Right atrium auricular region (tissue), 2 donors: ENCODE measurements at regions not wholly inside any gene's neighbourhood (a gene's known extent, or its start where the extent isn't known, plus 50 kb on each side); places are given as distances from the start of the nearest gene placed in this dataset.

ENCODE experiments used
- DNase-seq: peaks from one replicate; pipeline ENCODE4 v3.0.0-alpha.2; 2019; ENCODE audit warnings: low spot score
- H3K27ac ChIP-seq, 2 donors: fragments of 200-600 bp; sonication (generic); 1 replicate in 1 of 2; 2 replicates in 1 of 2; pipeline ENCODE4 v1.5.1; 2016 to 2019
- H3K27me3 ChIP-seq, 2 donors: fragments of 200-600 bp; sonication (generic); one replicate each; pipeline versions ENCODE4 v1.5.1 to v1.6.0; 2017 to 2019
- H3K36me3 ChIP-seq: fragments of 200-600 bp; sonication (generic); one replicate; pipeline ENCODE4 v1.5.1; 2016
- H3K4me1 ChIP-seq, 2 donors: fragments of 200-600 bp; sonication (generic); one replicate each; pipeline versions ENCODE4 v1.5.1 to v1.6.0; 2017 to 2019
- H3K4me3 ChIP-seq, 2 donors: fragments of 200-600 bp; sonication (generic); 1 replicate in 1 of 2; 2 replicates in 1 of 2; pipeline ENCODE4 v1.5.1; 2017 to 2019; ENCODE audit warnings: mild to moderate bottlenecking in 1 of 2, moderate library complexity in 1 of 2
- H3K9me3 ChIP-seq, 2 donors: fragments of 200-600 bp; sonication (generic); one replicate each; pipeline ENCODE4 v1.5.1; 2019
- CTCF ChIP-seq, 2 donors: fragments of 200-600 bp; sonication (generic); IDR thresholded peaks; one replicate each; pipeline ENCODE4 v1.5.1; 2019; ENCODE audit warnings: antibody characterized with exemption in 2 of 2

GRCh38 chr5:114060866-114061265 is 301.0 kb upstream of the KCNN2 start:
- DNase-seq: no peak

DNA sequence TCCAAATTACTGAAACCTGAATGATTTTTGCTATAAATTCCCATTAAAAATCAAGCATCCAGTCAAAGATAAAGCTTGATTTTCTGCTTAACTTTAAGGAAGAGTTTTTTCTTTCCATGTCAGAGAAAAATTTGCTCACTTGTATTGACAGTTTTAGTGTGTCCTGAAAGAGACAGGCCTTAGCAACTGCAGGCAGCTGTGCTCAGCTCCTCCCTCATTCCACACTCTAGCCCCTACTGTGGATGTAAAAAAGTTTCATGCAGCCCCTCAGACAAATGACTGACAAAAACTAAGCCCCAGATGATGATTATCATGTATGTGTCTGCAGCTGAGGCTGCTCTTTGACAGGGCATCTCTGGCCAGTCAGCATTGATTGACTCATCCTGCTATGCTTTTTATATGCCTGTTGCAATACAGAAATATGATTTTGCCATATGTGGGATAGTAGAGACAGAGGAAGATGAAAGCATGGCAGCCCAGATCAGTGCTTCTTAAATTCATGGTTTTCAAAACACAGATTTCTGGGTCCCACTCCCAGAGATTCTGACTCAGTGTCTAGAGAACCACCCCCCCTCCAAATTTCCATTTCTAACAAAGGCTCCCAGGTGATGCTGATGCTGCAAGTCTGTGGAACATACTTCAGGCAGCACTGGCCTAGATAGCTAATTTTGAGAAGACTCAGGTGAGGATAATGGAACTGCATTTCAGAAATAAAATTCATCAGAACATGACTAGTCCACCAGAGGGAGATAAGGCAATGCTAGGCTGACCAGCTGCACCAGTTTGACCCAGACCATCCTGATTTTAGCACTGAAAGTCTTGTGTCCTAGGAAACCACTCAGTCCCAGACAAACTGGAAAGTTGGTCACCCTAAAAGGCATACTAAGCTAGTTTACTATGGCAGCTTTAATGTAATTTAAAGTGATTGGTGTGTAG is 298.7 kb upstream of the KCNN2 start:
- Histone ChIP-seq H3K4me3 (no peak overlapping the region), H3K9me3 (no peaks in the 10 kb centered on the region), H3K27ac (no peak overlapping the region), H3K4me1 (no peaks in the 10 kb centered on the region), H3K27me3 (no peaks in the 10 kb centered on the region), H3K36me3 (no peaks in the 10 kb centered on the region)
- no peak for DNase-seq
- peak in 1 of 2 donors; percentile 20 for TF ChIP-seq CTCF (IDR thresholded peaks at IDR 0.05)

More at GRCh38 chr5:114060866-114061265, 301.0 kb upstream of the KCNN2 start:
- TF ChIP-seq CTCF (IDR thresholded peaks at IDR 0.05): no peak
- Histone ChIP-seq H3K4me3 (no peak overlapping the region), H3K36me3 (no peaks in the 10 kb centered on the region), H3K4me1 (peaks cover 0 to 8% of the 10 kb centered on the region in 2 donors), H3K9me3 (no peaks in the 10 kb centered on the region), H3K27ac (no peak overlapping the region), H3K27me3 (no peaks in the 10 kb centered on the region)

GRCh38 chr5:114065912-114066311 is 296.0 kb upstream of the KCNN2 start:
- Histone ChIP-seq H3K4me3 (no peak overlapping the region), H3K27me3 (no peaks in the 10 kb centered on the region), H3K9me3 (no peaks in the 10 kb centered on the region), H3K36me3 (no peaks in the 10 kb centered on the region), H3K27ac (no peak overlapping the region), H3K4me1 (no peaks in the 10 kb centered on the region)
- no peak for DNase-seq
- TF ChIP-seq CTCF (IDR thresholded peaks at IDR 0.05): no peak

DNA sequence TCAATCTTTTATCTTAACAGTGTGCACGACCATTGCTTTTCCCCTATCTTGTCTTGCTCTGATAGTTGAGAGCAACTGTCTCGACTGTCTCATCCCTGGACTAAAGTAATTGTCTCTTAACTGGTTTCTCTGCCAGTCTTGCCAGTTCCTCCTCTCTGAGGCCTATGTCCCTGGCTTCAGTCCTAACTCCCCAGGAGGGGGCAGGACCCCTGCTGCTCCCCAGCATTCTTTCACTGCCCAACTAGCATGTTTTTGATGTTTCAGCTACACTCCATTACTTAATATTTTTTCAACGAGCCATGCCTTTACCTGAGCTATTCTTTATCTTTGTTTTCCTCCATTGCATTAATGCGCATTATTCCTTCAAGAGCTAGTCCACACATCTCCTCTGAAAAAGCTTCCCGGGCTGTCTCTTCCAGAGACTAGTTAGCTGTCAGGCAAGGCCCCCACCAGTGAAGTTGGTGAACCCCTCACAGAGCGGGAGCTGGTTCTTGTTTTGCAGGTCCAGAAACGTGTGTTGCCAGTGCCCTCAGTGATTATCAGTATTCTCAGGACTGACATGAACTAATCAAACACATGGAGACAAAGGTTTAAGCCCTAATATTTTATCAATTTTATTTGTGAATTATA is 291.7 kb upstream of the KCNN2 start:
- DNase-seq: no peak
- no peaks in the 10 kb centered on the region for H3K4me1 ChIP-seq
- H3K9me3 ChIP-seq: no peaks in the 10 kb centered on the region
- no peak overlapping the region for H3K4me3 ChIP-seq
- no peak for TF ChIP-seq CTCF (IDR thresholded peaks at IDR 0.05)
- no peaks in the 10 kb centered on the region for H3K27me3 ChIP-seq
- H3K36me3 ChIP-seq: no peaks in the 10 kb centered on the region
- H3K27ac ChIP-seq: no peak overlapping the region

GRCh38 chr5:114089259-114089658 is 272.6 kb upstream of the KCNN2 start:
- TF ChIP-seq CTCF (IDR thresholded peaks at IDR 0.05): no peak
- Histone ChIP-seq H3K4me1 (peaks cover 0 to 6% of the 10 kb centered on the region in 2 donors), H3K9me3 (no peaks in the 10 kb centered on the region), H3K36me3 (no peaks in the 10 kb centered on the region), H3K27me3 (no peaks in the 10 kb centered on the region), H3K4me3 (no peak overlapping the region), H3K27ac (no peak overlapping the region)
- no peak for DNase-seq
